Fibroblast of upper back skin (primary cell): ENCODE measurements at regions not wholly inside any gene's neighbourhood (a gene's known extent, or its start where the extent isn't known, plus 50 kb on each side); places are given as distances from the start of the nearest gene placed in this dataset.

ENCODE experiments used
- DNase-seq: peaks from one replicate; pipeline ENCODE4 v3.0.0-alpha.2; 2013

- peak; percentile 72 for DNase-seq
Observed at GRCh38 chr22:46054091-46055073, 77.4 kb upstream of the WNT7B start.

- no peak for DNase-seq
Observed at GRCh38 chr22:46055181-46055875, 78.4 kb upstream of the WNT7B start.

GRCh38 chr22:46055911-46056545, 79.1 kb upstream of the WNT7B start:
- DNase-seq = no peak

- no peak for DNase-seq
Observed at GRCh38 chr22:46056546-46057245, 79.7 kb upstream of the WNT7B start.

GRCh38 chr22:46057246-46058090, 80.5 kb upstream of the WNT7B start:
- DNase-seq = no peak

- no peak for DNase-seq
Observed at GRCh38 chr22:46058091-46058420, 81.1 kb upstream of the WNT7B start.

GRCh38 chr22:46058591-46059519, 81.9 kb upstream of the WNT7B start:
- no peak for DNase-seq

GRCh38 chr22:46060292-46061123, 83.5 kb upstream of the WNT7B start:
- no peak for DNase-seq

GRCh38 chr22:46061124-46061500, 84.2 kb upstream of the WNT7B start:
- DNase-seq = no peak

GRCh38 chr22:46061501-46062231, 84.7 kb upstream of the WNT7B start:
- no peak for DNase-seq

- no peak for DNase-seq
Observed at GRCh38 chr22:46062232-46062615, 85.3 kb upstream of the WNT7B start.

- DNase-seq = no peak
Observed at GRCh38 chr22:46062971-46063631, 86.1 kb upstream of the WNT7B start.

- no peak for DNase-seq
Observed at GRCh38 chr22:46063846-46064227, 86.5 kb upstream of the PPARA start.

- no peak for DNase-seq
Observed at GRCh38 chr22:46064228-46064965, 85.9 kb upstream of the PPARA start.

- no peak for DNase-seq
Observed at GRCh38 chr22:46064966-46065666, 85.2 kb upstream of the PPARA start.

- no peak for DNase-seq
Observed at GRCh38 chr22:46065691-46066454, 84.5 kb upstream of the PPARA start.

- no peak for DNase-seq
Observed at GRCh38 chr22:46066691-46067090, 83.6 kb upstream of the PPARA start.
